ENCODE measurements at regions not wholly inside any gene's neighbourhood (a gene's known extent, or its start where the extent isn't known, plus 50 kb on each side); places are given as distances from the start of the nearest gene placed in this dataset.
"Not testable (repeated sequence)": the region's sequence is repeated elsewhere in the genome, so short reads cannot be mapped to it uniquely, and the experiment has no call there.

DNA sequence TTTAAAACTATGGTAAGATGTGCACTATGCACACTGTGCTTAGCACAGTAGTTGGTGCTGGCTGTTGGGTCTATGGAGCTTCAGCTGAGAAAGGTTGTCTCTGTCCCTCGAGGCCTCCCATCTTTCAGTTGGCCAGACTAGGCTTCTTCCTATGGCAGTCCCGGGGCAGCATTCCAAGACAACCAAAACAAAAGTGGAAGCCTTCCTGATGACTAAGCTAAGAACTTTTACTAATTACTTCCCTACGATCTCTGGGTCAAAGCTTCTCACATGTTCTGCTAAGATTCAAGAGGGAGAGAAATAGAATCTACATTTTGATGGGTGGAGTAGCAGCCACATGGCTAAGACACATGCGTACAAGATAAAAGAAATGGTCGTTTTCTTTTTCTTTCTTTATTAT is 342.8 kb downstream of the TUSC7 start:
- H3K27me3 ChIP-seq (ENCODE audit: insufficient read depth, low read length), result no peaks in the 10 kb centered on the region
- no peak overlapping the region for H3K9ac ChIP-seq (ENCODE audit: low read length)
- H3K9me3 ChIP-seq (ENCODE audit: insufficient read depth, low read depth, low read length), result no peaks in the 10 kb centered on the region
- Mint-ChIP-seq H3K4me1 (ENCODE audit: low read depth, unreplicated experiment) (peaks cover 4% of the 10 kb centered on the region), H3K36me3 (ENCODE audit: low read depth, unreplicated experiment) (no peaks in the 10 kb centered on the region), H3K4me3 (ENCODE audit: unreplicated experiment) (no peak overlapping the region), H3K27me3 (ENCODE audit: low read depth, unreplicated experiment) (no peaks in the 10 kb centered on the region), H3K27ac (ENCODE audit: unreplicated experiment) (no peak overlapping the region), H3K9me3 (ENCODE audit: unreplicated experiment) (no peaks in the 10 kb centered on the region)
- no peaks in the 10 kb centered on the region for H3K79me2 ChIP-seq (ENCODE audit: insufficient read depth, low read length)
- no peaks in the 10 kb centered on the region for H3K4me1 ChIP-seq (ENCODE audit: insufficient read depth, low read length)
- no peaks in the 10 kb centered on the region for H4K20me1 ChIP-seq (ENCODE audit: insufficient read depth, low read length)
- DNase-seq (ENCODE audit: low read depth) (peak; percentile 52), FAIRE-seq (no peak)
- H2AFZ ChIP-seq (ENCODE audit: low read depth, low read length), result no peak overlapping the region
- H3K36me3 ChIP-seq (ENCODE audit: insufficient read depth, low read length), result no peaks in the 10 kb centered on the region
- no peak overlapping the region for H3K4me3 ChIP-seq (ENCODE audit: insufficient read depth, low read depth, low read length)
- no peak overlapping the region for H3K4me2 ChIP-seq (ENCODE audit: low read length)
- H3K27ac ChIP-seq (ENCODE audit: low read depth, low read length), result no peak overlapping the region
- TF ChIP-seq, protein P1, sequence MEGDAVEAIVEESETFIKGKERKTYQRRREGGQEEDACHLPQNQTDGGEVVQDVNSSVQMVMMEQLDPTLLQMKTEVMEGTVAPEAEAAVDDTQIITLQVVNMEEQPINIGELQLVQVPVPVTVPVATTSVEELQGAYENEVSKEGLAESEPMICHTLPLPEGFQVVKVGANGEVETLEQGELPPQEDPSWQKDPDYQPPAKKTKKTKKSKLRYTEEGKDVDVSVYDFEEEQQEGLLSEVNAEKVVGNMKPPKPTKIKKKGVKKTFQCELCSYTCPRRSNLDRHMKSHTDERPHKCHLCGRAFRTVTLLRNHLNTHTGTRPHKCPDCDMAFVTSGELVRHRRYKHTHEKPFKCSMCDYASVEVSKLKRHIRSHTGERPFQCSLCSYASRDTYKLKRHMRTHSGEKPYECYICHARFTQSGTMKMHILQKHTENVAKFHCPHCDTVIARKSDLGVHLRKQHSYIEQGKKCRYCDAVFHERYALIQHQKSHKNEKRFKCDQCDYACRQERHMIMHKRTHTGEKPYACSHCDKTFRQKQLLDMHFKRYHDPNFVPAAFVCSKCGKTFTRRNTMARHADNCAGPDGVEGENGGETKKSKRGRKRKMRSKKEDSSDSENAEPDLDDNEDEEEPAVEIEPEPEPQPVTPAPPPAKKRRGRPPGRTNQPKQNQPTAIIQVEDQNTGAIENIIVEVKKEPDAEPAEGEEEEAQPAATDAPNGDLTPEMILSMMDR (IDR thresholded peaks at IDR 0.05; ENCODE audit: insufficient read depth, low read depth, low read length), result no peak
- no peak for TF ChIP-seq EZH2 (IDR thresholded peaks at IDR 0.05; ENCODE audit: insufficient read depth, low read length)

DNA sequence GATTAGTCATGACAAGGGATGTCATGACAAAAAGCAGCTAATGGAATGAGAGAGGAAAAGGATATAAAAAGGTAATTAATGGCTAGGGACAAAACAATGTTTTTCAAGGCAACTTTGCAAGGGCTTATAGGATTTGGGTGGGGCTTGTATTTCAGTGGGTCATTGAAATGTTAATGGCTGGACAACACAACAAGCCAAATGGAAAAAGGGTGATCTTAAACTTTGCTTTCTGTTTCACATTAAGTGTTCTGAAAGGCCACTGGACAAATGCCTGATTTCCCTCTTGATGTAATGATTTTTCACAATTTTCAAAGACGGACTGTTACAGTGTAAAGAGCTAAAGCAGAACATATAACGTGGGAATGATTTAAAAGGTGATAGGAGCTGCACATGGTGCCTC is 345.0 kb downstream of the TUSC7 start:
- no peak for TF ChIP-seq EZH2 (IDR thresholded peaks at IDR 0.05; ENCODE audit: insufficient read depth, low read length)
- no peak overlapping the region for H2AFZ ChIP-seq (ENCODE audit: low read depth, low read length)
- H3K4me2 ChIP-seq (ENCODE audit: low read length), result no peak overlapping the region
- no peaks in the 10 kb centered on the region for H3K9me3 Mint-ChIP-seq (ENCODE audit: unreplicated experiment)
- no peak overlapping the region for H3K4me3 ChIP-seq (ENCODE audit: insufficient read depth, low read depth, low read length)
- no peaks in the 10 kb centered on the region for H3K27me3 ChIP-seq (ENCODE audit: insufficient read depth, low read length)
- H3K9ac ChIP-seq (ENCODE audit: low read length), result no peak overlapping the region
- no peaks in the 10 kb centered on the region for H3K79me2 ChIP-seq (ENCODE audit: insufficient read depth, low read length)
- no peak overlapping the region for H3K27ac Mint-ChIP-seq (ENCODE audit: unreplicated experiment)
- H3K4me1 ChIP-seq (ENCODE audit: insufficient read depth, low read length), result no peaks in the 10 kb centered on the region
- no peak for FAIRE-seq
- no peak overlapping the region for H3K4me3 Mint-ChIP-seq (ENCODE audit: unreplicated experiment)
- peaks cover 4% of the 10 kb centered on the region for H3K4me1 Mint-ChIP-seq (ENCODE audit: low read depth, unreplicated experiment)
- H3K36me3 Mint-ChIP-seq (ENCODE audit: low read depth, unreplicated experiment), result no peaks in the 10 kb centered on the region
- H3K9me3 ChIP-seq (ENCODE audit: insufficient read depth, low read depth, low read length), result no peaks in the 10 kb centered on the region
- no peak for DNase-seq (ENCODE audit: low read depth)
- no peaks in the 10 kb centered on the region for H4K20me1 ChIP-seq (ENCODE audit: insufficient read depth, low read length)
- no peak overlapping the region for H3K27ac ChIP-seq (ENCODE audit: low read depth, low read length)
- H3K36me3 ChIP-seq (ENCODE audit: insufficient read depth, low read length), result no peaks in the 10 kb centered on the region
- H3K27me3 Mint-ChIP-seq (ENCODE audit: low read depth, unreplicated experiment), result no peaks in the 10 kb centered on the region

DNA sequence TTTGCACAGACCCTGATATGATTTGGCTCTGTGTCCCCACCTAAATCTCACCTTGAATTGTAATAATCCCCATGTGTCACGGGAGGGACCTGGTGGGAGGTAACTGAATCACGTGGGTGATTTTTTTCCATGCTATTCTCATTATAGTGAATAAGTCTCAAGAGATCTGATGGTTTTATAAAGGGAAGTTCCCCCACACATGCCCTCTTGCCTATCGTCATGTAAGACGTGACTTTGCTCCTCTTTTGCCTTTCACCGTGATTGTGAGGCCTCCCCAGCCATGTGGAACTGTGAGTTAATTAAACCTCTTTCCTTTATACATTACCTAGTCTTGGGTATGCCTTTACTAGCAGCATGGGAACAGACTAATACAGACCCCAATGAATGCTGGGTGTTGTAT is 347.4 kb downstream of the TUSC7 start:
- H3K9ac ChIP-seq (ENCODE audit: low read length); H2AFZ ChIP-seq (ENCODE audit: low read depth, low read length); H3K27me3 ChIP-seq (ENCODE audit: insufficient read depth, low read length); H3K4me3 Mint-ChIP-seq (ENCODE audit: unreplicated experiment); H3K4me2 ChIP-seq (ENCODE audit: low read length); H3K36me3 ChIP-seq (ENCODE audit: insufficient read depth, low read length); H3K36me3 Mint-ChIP-seq (ENCODE audit: low read depth, unreplicated experiment); H3K27ac Mint-ChIP-seq (ENCODE audit: unreplicated experiment); DNase-seq (ENCODE audit: low read depth); H3K4me3 ChIP-seq (ENCODE audit: insufficient read depth, low read depth, low read length); H4K20me1 ChIP-seq (ENCODE audit: insufficient read depth, low read length); H3K4me1 Mint-ChIP-seq (ENCODE audit: low read depth, unreplicated experiment); FAIRE-seq; H3K27me3 Mint-ChIP-seq (ENCODE audit: low read depth, unreplicated experiment); H3K9me3 ChIP-seq (ENCODE audit: insufficient read depth, low read depth, low read length); H3K9me3 Mint-ChIP-seq (ENCODE audit: unreplicated experiment); H3K27ac ChIP-seq (ENCODE audit: low read depth, low read length); H3K4me1 ChIP-seq (ENCODE audit: insufficient read depth, low read length); H3K79me2 ChIP-seq (ENCODE audit: insufficient read depth, low read length): not testable (repeated sequence)

Data from astrocyte (in vitro differentiated cells and primary cell).